Right ventricle myocardium inferior (tissue), 1 donor: ENCODE measurements at regions not wholly inside any gene's neighbourhood (a gene's known extent, or its start where the extent isn't known, plus 50 kb on each side); places are given as distances from the start of the nearest gene placed in this dataset.
"Not testable (repeated sequence)": the region's sequence is repeated elsewhere in the genome, so short reads cannot be mapped to it uniquely, and the experiment has no call there.

Experiments
- ATAC-seq: fragments of 200-7000 bp; cut with Tn5 transposase; one replicate; pipeline ENCODE4 v1.9.1; 2020; ENCODE audit warnings: mild to moderate bottlenecking, moderate library complexity
- DNase-seq: peaks from one replicate; pipeline ENCODE4 v3.0.0; 2021; ENCODE audit errors: missing footprints
- intact Hi-C: fragments of 100-400 bp; cut with DNase I; formaldehyde crosslinking; loops from one replicate; pipeline ENCODE4 v1.11.0; 2022
- donor health status: DM: no; HTN: yes; CAD: no; lungs with severe emphysema.

DNA sequence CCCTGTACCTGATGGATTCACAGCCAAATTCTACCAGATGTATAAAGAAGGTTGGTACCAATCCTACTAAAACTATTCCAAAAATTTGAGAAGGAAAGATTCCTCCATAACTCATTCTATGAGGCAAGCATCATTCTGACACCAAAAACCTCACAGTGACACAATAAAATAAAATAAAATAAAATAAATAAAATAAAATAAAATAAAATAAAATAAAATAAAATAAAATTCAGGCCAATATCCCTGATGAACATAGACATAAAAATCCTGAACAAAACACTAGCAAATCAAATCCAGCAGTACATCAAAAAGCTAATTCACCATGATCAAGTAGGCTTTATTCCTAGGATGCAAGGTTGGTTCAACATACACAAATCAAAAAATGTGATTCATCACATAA is 108.1 kb downstream of the PROX1 start:
- DNase-seq, intact Hi-C loops, ATAC-seq: not testable (repeated sequence)

DNA sequence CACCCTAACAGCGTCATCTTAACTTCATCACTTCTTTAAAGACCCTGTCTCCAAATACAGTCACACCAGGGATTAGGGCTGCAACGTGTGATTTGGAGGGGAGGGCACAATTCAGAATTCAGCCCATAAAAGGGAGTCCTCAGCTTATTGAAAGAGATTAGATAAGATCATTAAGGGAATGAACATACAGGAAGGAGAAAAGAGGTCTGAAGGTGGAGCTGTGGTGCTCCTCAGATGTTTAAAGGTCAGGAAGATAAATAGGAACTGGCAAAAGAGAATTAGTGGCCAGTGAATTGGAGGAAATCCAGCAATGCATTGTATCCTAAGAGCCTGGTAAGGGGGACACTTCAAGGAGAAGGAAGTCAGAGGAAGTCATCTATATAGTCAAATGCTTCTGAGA is 113.5 kb downstream of the PROX1 start:
- intact Hi-C loops: no loop called here

DNA sequence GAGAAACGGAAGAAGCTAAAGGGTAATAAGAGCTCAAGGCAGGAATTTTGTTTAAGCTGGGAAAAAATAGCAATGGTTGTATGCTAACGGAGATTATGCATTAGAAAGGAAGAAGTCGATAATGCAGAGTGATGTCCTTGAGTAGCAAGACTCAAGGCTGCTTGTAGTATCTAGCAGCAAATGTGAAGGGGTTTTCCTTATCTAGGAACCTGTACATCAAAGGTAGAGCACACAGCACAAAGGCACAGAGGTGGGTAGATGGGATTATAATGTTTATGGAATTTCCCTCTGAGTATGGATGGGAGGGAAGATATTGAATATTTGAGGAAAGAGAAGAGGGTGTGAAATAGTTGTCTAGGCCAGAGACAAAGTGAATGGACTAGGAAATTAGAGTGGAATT is 114.1 kb downstream of the PROX1 start:
- intact Hi-C loops: no loop called here
- DNase-seq: no peak
- no peak for ATAC-seq

More for the DNA sequence above, 113.5 kb downstream of the PROX1 start:
- DNase-seq (no peak), ATAC-seq (no peak)

DNA sequence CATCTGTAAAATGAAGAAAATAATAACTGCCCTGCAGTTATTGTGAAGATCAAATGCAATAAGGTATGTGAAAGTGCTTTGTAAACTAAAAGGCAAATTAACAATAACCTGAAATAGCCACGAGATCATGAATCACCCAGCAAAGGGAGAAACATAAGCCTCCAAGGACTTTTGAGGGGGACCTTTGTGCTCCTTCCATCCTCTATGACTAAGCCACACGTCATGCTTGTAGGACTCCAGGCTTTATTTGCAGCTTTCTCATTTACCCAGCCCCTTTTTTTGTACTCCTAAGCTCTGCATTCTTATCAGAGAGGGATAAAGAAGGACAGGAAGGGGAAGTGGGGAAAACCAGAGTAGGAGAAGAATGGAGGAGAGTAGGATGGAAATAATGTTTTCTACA is 115.1 kb downstream of the PROX1 start:
- ATAC-seq (no peak), DNase-seq (no peak)
- intact Hi-C loops: no loop called here

DNA sequence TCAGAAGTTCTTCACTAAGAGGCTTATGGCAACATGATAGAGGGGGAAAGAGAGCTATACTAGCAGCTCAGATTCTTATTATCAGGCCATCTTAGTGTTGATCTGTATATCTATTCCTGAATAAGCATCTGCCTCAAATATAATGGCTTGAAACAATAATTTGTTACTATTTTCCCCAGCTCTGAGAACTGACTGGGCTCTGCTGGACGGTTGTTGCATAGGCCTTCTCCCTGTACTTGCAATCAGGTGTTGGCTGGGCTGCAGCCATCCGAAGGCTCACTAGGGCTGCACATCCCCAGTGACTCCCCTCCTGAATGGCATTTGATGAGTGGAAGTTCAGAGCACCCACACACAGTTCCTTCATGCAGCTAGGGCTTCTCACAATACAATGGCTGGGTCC is 116.0 kb downstream of the PROX1 start:
- intact Hi-C loops: no loop called here
- ATAC-seq: no peak
- DNase-seq: no peak

DNA sequence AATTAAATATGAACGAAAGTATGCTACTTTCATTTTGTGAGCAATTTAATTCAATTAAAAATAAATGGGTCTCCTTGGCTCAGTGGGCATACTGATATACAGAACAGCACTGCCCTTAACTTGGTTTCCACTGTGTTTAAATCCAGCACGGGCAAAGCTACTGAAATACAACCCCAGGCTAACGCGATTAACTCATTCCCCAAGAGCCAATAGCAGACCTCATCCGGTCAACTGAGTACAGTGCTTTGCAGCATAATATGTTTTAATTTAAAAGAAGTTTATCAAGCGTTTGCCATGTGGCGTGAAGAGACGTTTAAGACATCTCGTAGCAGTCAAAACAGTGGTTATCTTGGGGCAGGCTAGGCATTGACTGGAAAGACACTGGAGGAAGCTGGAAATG is 118.6 kb downstream of the PROX1 start:
- ATAC-seq (no peak), DNase-seq (no peak)
- intact Hi-C loops: loop anchor here (2.0 kb wide), 1 partner anchor 118 kb away; no protein-coding TSS in a partner anchor

DNA sequence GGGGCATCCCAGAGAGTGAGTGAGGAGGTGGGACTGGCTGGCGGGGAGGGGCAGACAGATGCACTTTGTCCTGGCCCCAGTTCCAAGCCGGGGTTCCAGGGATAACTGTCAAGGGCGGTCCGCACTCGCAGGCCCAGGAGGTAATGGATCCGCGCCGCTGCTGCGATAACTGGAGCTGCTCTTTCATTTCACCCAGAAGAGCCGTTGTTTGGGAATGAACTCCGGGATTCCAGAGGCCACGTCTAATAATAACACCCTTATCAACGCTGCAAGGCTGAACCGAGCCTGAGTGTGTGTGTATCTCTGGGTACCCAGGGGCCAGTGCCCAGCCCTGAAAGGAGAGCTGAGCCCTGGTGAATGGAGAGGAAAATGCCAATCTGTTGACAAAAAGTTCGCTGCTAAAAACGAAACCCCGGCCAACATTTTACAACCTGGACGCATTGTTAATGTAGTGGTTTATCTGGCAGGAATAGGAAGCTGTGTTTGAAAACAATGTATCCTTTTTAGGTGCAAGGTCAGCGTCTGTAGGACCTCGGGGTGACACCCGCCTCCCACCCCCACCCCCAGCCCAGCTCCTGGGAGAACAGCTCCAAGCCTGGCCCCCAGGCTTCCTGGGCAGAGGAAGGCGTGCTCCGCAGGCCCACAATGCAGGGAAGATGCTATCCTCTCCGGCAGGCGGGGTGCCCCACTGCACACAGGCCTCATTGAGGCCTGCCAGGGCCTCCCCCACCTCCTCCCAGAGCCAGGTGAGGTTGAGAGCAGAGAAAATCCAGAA is 119.7 kb downstream of the PROX1 start:
- ATAC-seq: peak; percentile 93

DNA sequence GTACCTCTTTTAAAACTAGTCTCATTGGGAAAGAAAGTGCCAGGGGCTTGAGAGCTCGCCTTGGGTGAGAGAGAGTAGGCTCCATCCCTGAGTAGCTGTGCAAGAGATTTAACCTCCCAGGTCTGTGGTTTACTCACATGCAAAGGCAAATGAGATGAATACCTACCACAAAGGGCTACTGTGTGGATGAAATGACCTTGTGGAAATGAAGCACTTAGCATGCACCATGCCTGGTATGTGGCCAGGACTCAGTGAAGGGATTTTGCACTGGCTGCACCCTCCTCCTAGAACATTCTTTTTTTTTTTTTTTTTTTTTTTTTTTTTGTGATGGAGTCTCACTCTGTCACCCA is 120.3 kb downstream of the PROX1 start:
- intact Hi-C loops: loop anchor here (2.0 kb wide), 1 partner anchor 77 kb away; no protein-coding TSS in a partner anchor
- DNase-seq (no peak), ATAC-seq (peak; percentile 38)

More for the DNA sequence above, 119.7 kb downstream of the PROX1 start:
- intact Hi-C loops: loop anchor here (2.0 kb wide), 2 partner anchors 77 to 119 kb away; no protein-coding TSS in a partner anchor
- DNase-seq: peak; percentile 70

DNA sequence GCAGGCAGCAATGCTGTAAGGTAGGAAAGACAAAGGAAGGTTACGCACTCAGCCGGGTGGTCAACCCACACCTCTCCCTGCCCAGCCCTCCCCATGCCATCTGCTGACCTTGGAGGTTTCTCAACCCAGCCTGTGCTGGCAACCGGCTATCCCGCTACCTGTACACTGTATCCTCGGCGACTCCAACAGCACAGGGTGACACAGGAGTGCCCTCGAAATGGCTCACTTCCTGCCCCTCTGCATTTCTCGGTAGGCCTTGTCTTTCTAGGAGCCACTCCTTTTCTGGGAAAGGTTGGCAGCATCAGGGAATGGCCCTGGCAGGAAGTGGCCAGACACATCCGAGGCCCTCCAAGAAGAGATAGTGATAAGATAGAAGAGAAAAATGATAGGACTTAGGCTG is 124.0 kb downstream of the PROX1 start:
- no peak for DNase-seq
- ATAC-seq: no peak
- intact Hi-C loops: no loop called here

DNA sequence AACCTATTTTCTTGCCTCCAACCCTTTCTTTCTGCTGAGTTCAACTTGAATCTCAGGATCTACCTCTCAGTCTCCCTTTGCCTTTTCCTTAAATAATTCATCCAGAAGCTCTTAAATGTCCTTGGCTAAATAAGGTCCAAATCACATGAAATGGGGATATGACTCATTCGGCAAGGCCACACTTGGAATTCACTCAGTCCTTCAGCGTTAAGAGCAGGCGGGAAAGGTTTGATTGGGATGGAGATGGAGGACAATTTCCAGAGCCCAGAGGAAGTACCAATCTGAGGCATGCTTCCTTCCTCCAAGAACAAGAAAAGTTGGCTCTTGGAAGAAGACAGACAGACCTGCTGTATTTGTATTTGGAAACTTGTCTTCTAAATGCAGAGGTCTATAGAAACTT is 128.5 kb downstream of the PROX1 start:
- no peak for DNase-seq
- intact Hi-C loops: no loop called here

DNA sequence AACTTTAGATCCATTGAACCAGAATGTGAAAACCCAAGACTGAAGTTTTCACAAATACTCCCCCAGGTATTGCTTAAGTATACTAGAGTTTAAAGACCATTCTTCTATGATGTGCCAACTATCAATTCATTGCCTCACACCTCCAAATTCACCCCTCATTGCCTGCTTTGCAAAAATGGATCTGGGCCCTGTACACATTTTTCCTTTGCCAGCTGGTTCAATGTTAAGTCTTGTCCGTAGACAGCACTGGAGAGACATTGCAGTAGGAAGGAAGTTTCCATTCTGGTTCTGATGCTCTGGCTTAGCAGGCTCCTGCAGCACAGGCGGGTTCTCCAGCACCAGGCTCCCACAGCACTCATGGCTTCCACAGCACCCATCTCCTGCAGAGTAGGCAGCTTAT is 130.0 kb downstream of the PROX1 start:
- ATAC-seq (no peak), DNase-seq (no peak)
- intact Hi-C loops: no loop called here

More for the DNA sequence above, 128.5 kb downstream of the PROX1 start:
- no peak for ATAC-seq

DNA sequence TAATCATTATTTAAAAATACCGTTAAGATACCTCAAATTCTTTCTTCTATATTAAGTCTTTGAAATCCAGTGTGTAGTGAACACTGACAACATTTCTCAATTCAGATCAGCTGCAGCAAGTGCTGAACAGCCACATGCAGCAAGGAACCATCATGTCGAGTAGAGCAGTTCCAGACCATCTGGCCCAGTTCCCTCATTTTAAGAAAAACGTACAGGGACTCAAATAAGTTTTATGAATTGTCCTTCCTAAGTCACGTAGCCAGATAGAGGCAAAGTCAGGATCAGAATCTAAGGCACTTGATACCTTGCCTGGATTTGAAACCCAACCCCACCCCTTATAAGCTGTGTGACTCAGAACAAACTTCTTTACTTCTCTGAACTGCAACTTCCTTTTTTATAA is 132.4 kb downstream of the PROX1 start:
- intact Hi-C loops: loop anchor here (5.0 kb wide), 1 partner anchor 743 kb away; no protein-coding TSS in a partner anchor
- ATAC-seq (no peak), DNase-seq (no peak)

DNA sequence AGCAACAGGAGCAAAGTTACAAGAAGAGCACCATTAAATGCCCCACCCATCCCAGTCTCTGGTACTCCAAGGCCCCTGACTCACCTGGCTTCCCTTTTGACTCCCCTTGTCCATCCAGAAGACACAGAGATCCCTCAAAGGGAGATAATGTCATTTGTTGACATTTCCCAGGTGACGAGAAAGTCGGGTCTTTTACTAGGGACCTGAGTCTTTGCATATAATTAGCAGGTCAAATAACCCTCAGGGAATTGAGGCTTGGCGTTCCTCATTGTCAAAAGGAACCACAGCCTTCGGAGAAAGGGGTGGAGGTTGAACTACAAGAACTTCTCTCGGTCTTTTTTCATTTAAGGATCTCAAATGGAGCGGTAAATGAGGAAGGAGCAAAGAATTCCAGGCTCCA is 133.2 kb downstream of the PROX1 start:
- ATAC-seq (no peak), DNase-seq (no peak)
- intact Hi-C loops: loop anchor here (5.0 kb wide), 1 partner anchor 744 kb away; no protein-coding TSS in a partner anchor

DNA sequence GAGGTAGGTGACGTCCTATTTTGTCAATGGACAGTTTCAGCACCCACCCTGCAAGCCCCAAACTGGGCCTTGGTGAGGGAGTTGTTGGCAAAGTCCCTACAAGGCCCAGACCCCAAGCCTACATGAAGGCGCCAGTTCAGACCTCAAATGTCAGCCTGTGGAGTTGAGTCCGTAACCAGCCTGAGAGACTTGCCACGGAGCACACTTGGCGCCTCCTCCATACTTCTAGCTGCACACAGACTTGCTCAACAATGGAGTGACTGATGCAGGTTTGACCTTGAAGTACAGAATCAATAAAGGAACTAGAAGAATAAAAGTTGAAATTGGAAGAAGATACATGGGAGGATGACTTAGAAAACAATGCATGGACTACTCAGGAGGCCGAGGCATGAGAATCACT is 134.3 kb downstream of the PROX1 start:
- ATAC-seq: no peak
- no peak for DNase-seq
- intact Hi-C loops: loop anchor here (2.0 to 5.0 kb wide), 4 partner anchors 133 to 877 kb away; no protein-coding TSS in a partner anchor

DNA sequence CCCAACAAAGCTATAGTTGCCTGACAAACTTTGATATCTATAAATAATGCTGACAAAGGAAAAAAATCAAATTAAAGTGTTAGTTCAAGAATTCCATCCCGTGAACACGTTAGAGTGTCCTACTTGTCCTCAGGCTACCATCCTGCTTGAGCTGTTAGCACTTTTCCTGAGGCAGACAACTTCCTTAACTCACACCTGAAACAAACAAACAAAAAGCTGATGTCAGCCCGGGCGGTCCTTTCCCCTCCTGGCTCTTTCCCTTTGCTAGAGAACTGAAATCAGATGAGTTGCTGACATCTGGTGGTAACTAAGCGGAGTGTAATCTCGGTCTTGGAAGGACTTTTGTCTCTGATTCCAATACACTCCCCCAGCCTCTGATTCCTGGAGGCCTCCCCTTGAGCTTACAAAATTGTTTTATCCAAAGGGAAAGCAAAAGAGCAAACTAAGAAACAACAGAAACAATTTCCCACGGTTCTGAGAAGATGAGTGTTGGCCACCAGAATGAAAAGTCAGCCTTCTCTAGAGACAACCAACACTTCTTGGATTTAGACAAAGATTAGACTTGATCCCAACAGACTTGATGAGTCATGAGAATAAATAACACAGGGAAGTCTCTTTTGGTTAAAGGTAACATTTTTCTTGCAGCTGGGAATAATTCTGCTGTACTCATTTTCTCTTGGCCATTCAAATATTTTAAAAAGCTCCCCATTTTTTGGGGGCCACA is 135.4 kb downstream of the PROX1 start:
- intact Hi-C loops: loop anchor here (2.0 to 5.0 kb wide), 4 partner anchors 134 to 878 kb away; no protein-coding TSS in a partner anchor
- DNase-seq (no peak), ATAC-seq (peak; percentile 72)

DNA sequence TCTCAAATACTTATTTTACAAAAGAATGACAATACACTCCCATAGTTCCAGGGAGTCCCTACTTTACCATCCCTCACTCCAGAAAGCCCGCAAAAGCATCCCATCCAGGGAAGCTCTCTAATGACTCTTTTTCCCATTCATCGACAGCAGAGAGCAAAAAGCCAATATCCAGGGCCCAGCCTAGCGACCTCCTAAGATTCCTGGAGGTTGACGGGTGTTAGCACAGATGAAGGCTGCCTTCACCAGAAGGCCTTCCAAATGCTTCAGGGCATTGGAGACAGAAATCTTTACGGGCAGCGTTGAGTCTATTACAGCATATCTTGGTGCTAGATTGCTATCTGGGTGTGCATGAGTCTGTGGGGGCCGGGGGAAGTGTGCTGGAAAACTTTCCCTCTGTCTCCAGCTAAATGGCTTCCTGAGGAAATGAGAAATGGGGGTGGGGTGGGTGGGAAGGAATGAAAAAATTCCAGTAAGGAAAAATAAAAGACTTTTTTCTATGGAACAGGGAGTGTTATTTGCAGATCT is 136.6 kb downstream of the PROX1 start:
- intact Hi-C loops: loop anchor here (5.0 kb wide), 1 partner anchor 747 kb away; no protein-coding TSS in a partner anchor
- ATAC-seq (no peak), DNase-seq (no peak)

DNA sequence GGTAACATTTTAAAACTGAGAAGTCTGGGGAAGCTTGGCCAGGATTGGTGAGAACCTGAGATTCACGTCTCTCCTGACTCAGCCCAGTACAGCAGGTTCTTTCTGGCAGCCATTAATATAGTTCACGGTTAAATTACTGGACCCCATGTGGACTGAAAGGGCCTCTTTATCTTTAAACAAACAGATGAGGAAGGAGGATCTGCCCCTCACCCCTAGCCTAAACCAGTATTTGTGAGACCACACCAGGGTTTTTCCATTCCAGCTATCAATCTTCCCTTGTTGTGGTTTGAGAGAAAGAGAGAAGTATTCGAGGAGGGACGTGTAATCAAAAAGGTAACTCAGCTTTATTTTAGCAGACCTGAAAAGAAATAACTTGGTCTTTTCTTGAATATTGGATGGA is 137.1 kb downstream of the PROX1 start:
- intact Hi-C loops: loop anchor here (5.0 kb wide), 1 partner anchor 748 kb away; no protein-coding TSS in a partner anchor
- DNase-seq: no peak
- ATAC-seq: no peak

DNA sequence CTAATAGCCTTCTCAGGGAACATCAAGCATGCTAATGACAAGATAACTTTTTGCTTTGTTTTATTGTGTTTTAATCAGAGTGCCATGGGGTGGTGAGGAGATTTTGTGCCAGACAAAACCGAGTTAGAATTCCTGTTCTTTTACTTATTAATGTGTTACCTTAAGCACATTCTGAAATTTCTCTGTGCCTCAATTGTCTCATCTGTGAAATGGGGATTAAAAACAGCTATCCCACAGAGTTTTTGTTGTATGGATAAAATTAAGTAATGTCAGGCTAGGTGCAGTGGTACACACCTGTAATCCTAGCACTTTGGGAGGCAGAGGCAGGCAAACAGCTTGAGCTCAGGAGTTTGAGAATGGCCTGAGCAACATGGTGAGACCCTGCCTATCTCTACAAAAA is 138.0 kb downstream of the PROX1 start:
- ATAC-seq: no peak
- intact Hi-C loops: no loop called here
- DNase-seq: no peak

DNA sequence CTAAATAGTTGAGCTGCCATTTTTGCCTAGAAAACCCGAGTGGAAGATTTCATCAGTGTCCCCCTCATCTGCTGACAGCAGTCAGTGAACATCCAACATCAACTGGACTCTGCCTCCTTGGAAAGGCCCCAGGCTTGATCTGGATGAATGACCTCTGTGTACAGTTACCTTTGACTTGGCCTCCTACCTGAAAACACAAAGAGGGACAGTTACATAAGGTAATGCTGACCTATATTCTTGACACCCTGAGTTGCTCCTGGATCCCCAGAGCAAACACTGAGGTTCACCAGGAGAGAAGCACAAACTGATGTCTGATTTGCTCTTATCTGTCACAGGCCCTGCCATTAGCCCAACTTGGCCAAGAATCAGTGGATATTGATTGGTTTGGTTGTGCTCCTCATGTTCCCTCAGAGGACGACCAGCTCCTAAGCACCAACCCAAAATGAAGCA is 138.9 kb downstream of the PROX1 start:
- no peak for ATAC-seq
- intact Hi-C loops: no loop called here
- DNase-seq: no peak
